Dendritic cell treated with granulocyte-macrophage colony-stimulating factor and Interleukin-4, amounts not matched to agents 40 ng/mL and 50 ng/mL, for 4 days (primary cell): ENCODE measurements at regions not wholly inside any gene's neighbourhood (a gene's known extent, or its start where the extent isn't known, plus 50 kb on each side); places are given as distances from the start of the nearest gene placed in this dataset.

ENCODE experiments used
- H3K27ac Mint-ChIP-seq: one replicate; pipeline ENCODE4 v1.8.0; 2022; ENCODE audit warnings: mild to moderate bottlenecking, mixed read lengths
- H3K27me3 Mint-ChIP-seq: one replicate; pipeline ENCODE4 v1.8.0; 2022; ENCODE audit warnings: mild to moderate bottlenecking, mixed read lengths
- H3K36me3 Mint-ChIP-seq: one replicate; pipeline ENCODE4 v1.8.0; 2022; ENCODE audit warnings: low read depth, mixed read lengths
- H3K4me1 Mint-ChIP-seq: one replicate; pipeline ENCODE4 v1.8.0; 2022; ENCODE audit warnings: low read depth, mixed read lengths
- H3K4me3 Mint-ChIP-seq: one replicate; pipeline ENCODE4 v1.8.0; 2022; ENCODE audit warnings: mild to moderate bottlenecking, moderate library complexity, mixed read lengths
- H3K9me3 Mint-ChIP-seq: one replicate; pipeline ENCODE4 v1.8.0; 2022; ENCODE audit warnings: mixed read lengths
- intact Hi-C: fragments of 100-400 bp; cut with micrococcal nuclease; formaldehyde crosslinking; loops from one replicate; pipeline ENCODE4 v1.15.0; 2022

DNA sequence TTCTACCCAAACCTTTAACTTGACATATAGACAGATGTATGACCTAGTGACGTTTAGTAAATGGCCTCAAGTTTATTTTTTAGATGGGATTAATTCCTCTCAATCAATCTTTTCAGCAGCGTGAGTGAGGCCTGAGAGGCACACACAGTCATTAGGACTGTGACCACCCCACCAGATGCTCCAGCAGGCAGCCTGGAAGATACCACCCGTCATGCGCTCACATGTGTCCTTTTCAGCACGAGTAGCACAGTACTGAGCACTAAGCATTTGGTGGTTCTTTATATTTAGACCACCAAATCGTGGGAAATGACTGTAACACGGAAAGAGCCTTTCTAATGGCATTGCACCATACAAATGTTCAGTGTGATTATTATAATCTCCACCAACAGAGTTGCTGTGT, 354.6 kb upstream of the DDI1 start:
- no peaks in the 10 kb centered on the region for H3K27me3 Mint-ChIP-seq
- no peaks in the 10 kb centered on the region for H3K36me3 Mint-ChIP-seq
- H3K27ac Mint-ChIP-seq = no peak overlapping the region
- H3K4me3 Mint-ChIP-seq = no peak overlapping the region
- H3K4me1 Mint-ChIP-seq = peaks cover 7% of the 10 kb centered on the region
- no peaks in the 10 kb centered on the region for H3K9me3 Mint-ChIP-seq
- intact Hi-C loops = loop anchor here (1.0 kb wide), 1 partner anchor 469 kb away; no protein-coding TSS in a partner anchor

GRCh38 chr11:103682318-103683184, 353.9 kb upstream of the DDI1 start:
- H3K9me3 Mint-ChIP-seq = no peaks in the 10 kb centered on the region
- intact Hi-C loops = loop anchor here (1.0 kb wide), 1 partner anchor 469 kb away; no protein-coding TSS in a partner anchor

GRCh38 chr11:103683576-103683975, 352.9 kb upstream of the DDI1 start:
- Mint-ChIP-seq H3K36me3 (no peaks in the 10 kb centered on the region), H3K4me1 (peaks cover 7% of the 10 kb centered on the region), H3K4me3 (no peak overlapping the region), H3K27me3 (no peaks in the 10 kb centered on the region), H3K9me3 (no peaks in the 10 kb centered on the region), H3K27ac (no peak overlapping the region)
- intact Hi-C loops = no loop called here

More at GRCh38 chr11:103682318-103683184, 353.9 kb upstream of the DDI1 start:
- Mint-ChIP-seq H3K36me3 (no peaks in the 10 kb centered on the region), H3K4me3 (no peak overlapping the region), H3K27me3 (no peaks in the 10 kb centered on the region), H3K4me1 (peaks cover 7% of the 10 kb centered on the region), H3K27ac (no peak overlapping the region)

DNA sequence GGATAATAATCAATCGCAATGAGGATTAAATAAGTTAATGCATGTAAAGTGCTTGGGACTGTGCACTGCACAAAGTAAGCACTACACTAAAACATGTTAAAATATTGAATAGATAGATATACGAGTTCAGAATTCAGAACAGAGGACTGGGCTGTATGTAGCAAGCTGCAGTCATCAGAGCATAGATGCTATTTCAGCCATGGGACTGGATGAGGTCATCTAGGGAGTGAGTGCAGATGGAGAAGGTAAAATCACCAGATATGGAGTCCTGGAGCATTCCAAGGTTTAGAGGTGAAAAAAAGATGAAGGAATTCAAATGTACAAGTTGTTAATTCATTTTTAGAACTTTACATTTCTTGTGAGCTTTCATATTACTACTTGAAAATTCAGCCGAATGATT, 347.5 kb upstream of the DDI1 start:
- no peak overlapping the region for H3K27ac Mint-ChIP-seq

GRCh38 chr11:103690356-103690755, 346.1 kb upstream of the DDI1 start:
- no peak overlapping the region for H3K4me3 Mint-ChIP-seq
- no peaks in the 10 kb centered on the region for H3K4me1 Mint-ChIP-seq
- intact Hi-C loops = no loop called here
- no peaks in the 10 kb centered on the region for H3K9me3 Mint-ChIP-seq
- H3K36me3 Mint-ChIP-seq = no peaks in the 10 kb centered on the region
- H3K27ac Mint-ChIP-seq = no peak overlapping the region
- H3K27me3 Mint-ChIP-seq = no peaks in the 10 kb centered on the region

More for the DNA sequence above, 347.5 kb upstream of the DDI1 start:
- intact Hi-C loops = no loop called here
- H3K36me3 Mint-ChIP-seq = no peaks in the 10 kb centered on the region
- H3K27me3 Mint-ChIP-seq = no peaks in the 10 kb centered on the region
- H3K9me3 Mint-ChIP-seq = no peaks in the 10 kb centered on the region
- H3K4me3 Mint-ChIP-seq = no peak overlapping the region
- H3K4me1 Mint-ChIP-seq = no peaks in the 10 kb centered on the region

- Mint-ChIP-seq H3K4me3 (no peak overlapping the region), H3K27ac (no peak overlapping the region), H3K9me3 (peaks cover 17% of the 10 kb centered on the region), H3K4me1 (no peaks in the 10 kb centered on the region), H3K27me3 (no peaks in the 10 kb centered on the region), H3K36me3 (no peaks in the 10 kb centered on the region)
- intact Hi-C loops = no loop called here
Observed at GRCh38 chr11:103696123-103696522, 340.3 kb upstream of the DDI1 start.

DNA sequence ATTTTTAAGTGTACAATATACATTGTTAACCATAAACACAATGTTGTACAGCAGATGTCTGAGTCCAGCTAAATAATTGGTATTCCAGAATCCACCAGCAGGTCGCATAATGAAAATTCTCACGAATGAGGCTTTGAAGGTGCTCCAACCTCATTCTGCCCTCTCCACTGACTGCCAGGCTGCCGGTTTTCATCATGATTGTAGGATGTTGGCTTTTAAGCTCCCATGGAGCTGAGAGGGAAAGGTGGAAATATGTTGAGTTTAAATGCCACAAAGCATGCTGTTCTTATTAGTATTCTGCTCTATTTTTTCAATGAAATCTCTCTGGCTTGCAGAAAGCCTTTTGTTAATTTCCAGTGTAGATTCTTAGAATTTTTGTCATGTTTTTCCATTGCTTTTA, 337.2 kb upstream of the DDI1 start:
- Mint-ChIP-seq H3K36me3 (no peaks in the 10 kb centered on the region), H3K27me3 (no peaks in the 10 kb centered on the region), H3K9me3 (peaks cover 17% of the 10 kb centered on the region), H3K4me3 (no peak overlapping the region), H3K27ac (no peak overlapping the region), H3K4me1 (no peaks in the 10 kb centered on the region)
- intact Hi-C loops = no loop called here

- Mint-ChIP-seq H3K4me1 (no peaks in the 10 kb centered on the region), H3K27me3 (no peaks in the 10 kb centered on the region), H3K36me3 (no peaks in the 10 kb centered on the region), H3K4me3 (no peak overlapping the region), H3K27ac (no peak overlapping the region), H3K9me3 (peaks cover 17% of the 10 kb centered on the region)
- intact Hi-C loops = no loop called here
Observed at GRCh38 chr11:103699656-103700055, 336.8 kb upstream of the DDI1 start.

DNA sequence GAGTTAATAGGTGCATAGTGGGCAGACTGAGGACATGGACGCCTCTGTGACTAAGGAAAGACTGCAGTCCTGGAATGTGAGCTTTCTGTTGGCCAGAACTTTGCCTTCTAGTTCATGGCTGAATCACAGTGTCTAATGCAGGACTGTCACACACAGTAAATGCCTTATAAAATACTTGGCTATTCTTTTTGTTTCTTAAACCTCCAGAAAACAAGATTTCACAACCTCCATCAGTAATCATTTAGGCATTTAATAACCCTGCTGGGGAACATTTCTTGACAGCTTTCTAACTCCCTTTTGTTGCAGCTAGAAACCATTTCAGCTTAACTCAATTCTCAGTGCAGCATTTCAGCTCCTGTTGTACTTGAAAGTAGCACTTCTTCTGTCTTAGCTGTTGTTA, 335.8 kb upstream of the DDI1 start:
- Mint-ChIP-seq H3K4me1 (no peaks in the 10 kb centered on the region), H3K27ac (no peak overlapping the region), H3K9me3 (peaks cover 17% of the 10 kb centered on the region), H3K36me3 (no peaks in the 10 kb centered on the region), H3K4me3 (no peak overlapping the region), H3K27me3 (no peaks in the 10 kb centered on the region)
- intact Hi-C loops = no loop called here

DNA sequence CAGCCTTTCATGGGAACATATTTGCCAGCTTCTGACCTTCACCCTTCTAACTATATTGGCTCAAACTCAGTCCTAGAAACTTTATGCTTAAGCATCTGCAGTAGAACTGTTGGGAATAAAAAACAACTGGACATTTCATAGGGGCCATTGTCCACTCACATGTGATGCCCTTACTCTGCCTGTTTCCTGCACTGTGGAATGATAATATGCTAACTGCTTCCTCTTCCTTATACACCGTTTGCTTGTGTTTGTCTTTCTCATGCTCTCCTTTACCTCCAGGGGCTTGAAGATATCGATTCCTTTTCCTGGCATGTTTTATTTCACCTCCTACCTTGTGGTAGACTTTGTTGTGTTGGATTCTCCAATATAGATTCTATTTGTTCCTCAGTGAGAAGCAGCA, 333.0 kb upstream of the DDI1 start:
- Mint-ChIP-seq H3K27me3 (no peaks in the 10 kb centered on the region), H3K9me3 (peaks cover 10% of the 10 kb centered on the region), H3K36me3 (no peaks in the 10 kb centered on the region), H3K4me3 (no peak overlapping the region), H3K27ac (no peak overlapping the region), H3K4me1 (no peaks in the 10 kb centered on the region)
- intact Hi-C loops = no loop called here

GRCh38 chr11:103703954-103704353, 332.5 kb upstream of the DDI1 start:
- Mint-ChIP-seq H3K36me3 (no peaks in the 10 kb centered on the region), H3K9me3 (peaks cover 15% of the 10 kb centered on the region), H3K4me1 (no peaks in the 10 kb centered on the region), H3K4me3 (no peak overlapping the region), H3K27me3 (no peaks in the 10 kb centered on the region), H3K27ac (no peak overlapping the region)
- intact Hi-C loops = no loop called here

GRCh38 chr11:103705642-103706041, 330.8 kb upstream of the DDI1 start:
- Mint-ChIP-seq H3K27ac (no peak overlapping the region), H3K4me1 (no peaks in the 10 kb centered on the region), H3K27me3 (no peaks in the 10 kb centered on the region), H3K4me3 (no peak overlapping the region), H3K36me3 (no peaks in the 10 kb centered on the region), H3K9me3 (peaks cover 26% of the 10 kb centered on the region)
- intact Hi-C loops = no loop called here

DNA sequence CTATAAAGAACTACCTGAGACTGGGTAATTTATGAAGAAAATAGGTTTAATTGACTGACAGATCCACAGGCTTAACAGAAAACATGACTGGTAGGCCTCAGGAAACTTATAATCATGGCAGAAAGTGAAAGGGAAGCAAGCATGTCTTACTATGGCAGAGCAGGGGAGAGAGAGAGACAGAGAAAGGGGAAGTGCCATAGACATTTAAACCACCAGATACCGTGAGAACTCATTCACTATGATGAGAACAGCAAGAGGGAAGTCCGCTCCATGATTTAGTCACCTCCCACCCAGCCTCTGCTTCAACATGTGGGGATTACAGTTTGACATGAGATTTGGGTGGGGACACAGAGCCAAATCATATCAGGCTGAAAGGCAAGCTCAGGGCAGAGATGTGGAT, 327.1 kb upstream of the DDI1 start:
- Mint-ChIP-seq H3K27ac (no peak overlapping the region), H3K9me3 (peaks cover 28% of the 10 kb centered on the region), H3K36me3 (no peaks in the 10 kb centered on the region), H3K4me3 (no peak overlapping the region), H3K27me3 (no peaks in the 10 kb centered on the region), H3K4me1 (no peaks in the 10 kb centered on the region)
- intact Hi-C loops = no loop called here

DNA sequence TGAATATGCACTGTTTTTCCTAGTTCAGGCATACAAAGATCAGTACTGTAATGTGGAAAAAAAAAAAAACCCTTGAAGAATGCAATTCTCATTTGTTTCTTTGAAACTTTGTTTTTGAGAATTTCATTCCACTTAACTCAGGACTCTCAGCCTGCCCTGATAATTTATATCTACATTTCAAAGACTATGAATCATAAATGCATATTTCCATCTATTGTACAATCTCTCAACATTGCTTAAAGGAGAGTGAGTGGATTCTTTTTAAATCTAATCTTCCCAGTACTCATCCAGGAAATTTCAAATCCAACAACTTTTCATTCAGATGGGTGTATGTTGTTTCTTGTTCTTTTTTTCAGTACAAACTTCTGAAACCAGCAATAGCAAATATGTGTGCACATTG, 322.2 kb upstream of the DDI1 start:
- intact Hi-C loops = no loop called here
- peaks cover 16% of the 10 kb centered on the region for H3K9me3 Mint-ChIP-seq
- no peak overlapping the region for H3K4me3 Mint-ChIP-seq
- H3K27me3 Mint-ChIP-seq = no peaks in the 10 kb centered on the region
- H3K36me3 Mint-ChIP-seq = no peaks in the 10 kb centered on the region
- H3K27ac Mint-ChIP-seq = no peak overlapping the region
- H3K4me1 Mint-ChIP-seq = no peaks in the 10 kb centered on the region

DNA sequence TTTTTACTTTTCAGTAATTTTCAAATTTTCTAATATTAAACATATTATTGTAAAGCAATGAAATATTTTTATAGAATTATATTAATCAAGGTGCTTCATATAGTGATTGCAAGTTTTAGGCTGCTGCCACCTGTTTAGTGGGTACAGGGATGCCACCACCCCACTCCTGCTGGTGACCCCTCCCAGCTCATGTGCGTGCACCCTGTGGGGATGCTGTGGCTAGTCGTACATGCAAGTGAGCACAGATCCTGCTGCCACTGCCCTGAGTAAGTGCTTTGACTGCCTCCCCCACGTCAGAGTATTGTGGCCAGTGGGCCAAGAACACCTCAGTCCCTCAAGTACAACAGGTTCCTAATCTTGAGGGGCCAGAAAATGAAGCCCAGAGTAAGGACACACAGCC, 320.1 kb upstream of the DDI1 start:
- intact Hi-C loops = no loop called here
- H3K4me3 Mint-ChIP-seq = no peak overlapping the region
- H3K27ac Mint-ChIP-seq = no peak overlapping the region
- H3K4me1 Mint-ChIP-seq = no peaks in the 10 kb centered on the region
- H3K9me3 Mint-ChIP-seq = no peaks in the 10 kb centered on the region
- H3K27me3 Mint-ChIP-seq = no peaks in the 10 kb centered on the region
- no peaks in the 10 kb centered on the region for H3K36me3 Mint-ChIP-seq
